ENCODE measurements at regions not wholly inside any gene's neighbourhood (a gene's known extent, or its start where the extent isn't known, plus 50 kb on each side); places are given as distances from the start of the nearest gene placed in this dataset.

GRCh38 chr3:22981861-22982260 lies 221.3 kb upstream of the UBE2E2 start:
- no peaks in the 10 kb centered on the region for H3K4me1 ChIP-seq (ENCODE audit: control insufficient read depth in 1 of 2, insufficient read depth in 2 of 2, low read depth in 1 of 2, low read length in 1 of 2)
- DNase-seq, result no peak
- no peaks in the 10 kb centered on the region for H3K9me3 ChIP-seq
- WGBS (ENCODE audit: low lambda C conversion rate), result 47% methylated on average over 2 of the region's 2 CpGs
- H2AFZ ChIP-seq (ENCODE audit: low read depth), result no peak overlapping the region
- no peaks in the 10 kb centered on the region for H4K20me1 ChIP-seq (ENCODE audit: insufficient read depth)
- no peaks in the 10 kb centered on the region for H3K9me2 ChIP-seq
- no peak overlapping the region for H3K9ac ChIP-seq
- no peaks in the 10 kb centered on the region for H3K36me3 ChIP-seq (replicated peaks in 1 of 2; ENCODE audit: control insufficient read depth in 1 of 2, insufficient read depth in 2 of 2, low read length in 1 of 2)
- H3K4me2 ChIP-seq, result no peak overlapping the region
- ChIA-PET POLR2A (no interaction called here), CTCF (no interaction called here)
- TF ChIP-seq PBX3 (IDR thresholded peaks at IDR 0.05) (no peak), MAX (IDR thresholded peaks at IDR 0.05; ENCODE audit: low read depth) (no peak), RXRA (IDR thresholded peaks at IDR 0.05; ENCODE audit: borderline replicate concordance, low read depth) (no peak), TEAD4 (IDR thresholded peaks at IDR 0.05; ENCODE audit: borderline replicate concordance, insufficient read depth) (no peak), NRF1 (IDR thresholded peaks at IDR 0.05; ENCODE audit: low read depth, low read length) (no peak), FOSL2 (IDR thresholded peaks at IDR 0.05; ENCODE audit: borderline replicate concordance, low read depth) (no peak), JUND (IDR thresholded peaks at IDR 0.05) (no peak), TCF12 (IDR thresholded peaks at IDR 0.05) (no peak), GABPA (IDR thresholded peaks at IDR 0.05; ENCODE audit: low read depth) (no peak), TAF1 (IDR thresholded peaks at IDR 0.05; ENCODE audit: borderline replicate concordance, low read depth, low read length) (no peak)
- no peak overlapping the region for H3K4me3 ChIP-seq (ENCODE audit: low read depth in 2 of 2, low read length in 1 of 2)
- no peaks in the 10 kb centered on the region for H3F3A ChIP-seq (replicated peaks; ENCODE audit: insufficient read depth)
- H3K27ac ChIP-seq (ENCODE audit: low read depth in 2 of 2, low read length in 1 of 2), result no peak overlapping the region
- H3K27me3 ChIP-seq (ENCODE audit: insufficient read depth), result no peaks in the 10 kb centered on the region
- H3K79me2 ChIP-seq (ENCODE audit: insufficient read depth), result no peaks in the 10 kb centered on the region

- Histone ChIP-seq H3K79me2 (ENCODE audit: insufficient read depth) (no peaks in the 10 kb centered on the region), H3K9me3 (no peaks in the 10 kb centered on the region), H3F3A (replicated peaks; ENCODE audit: insufficient read depth) (no peaks in the 10 kb centered on the region), H3K36me3 (replicated peaks in 1 of 2; ENCODE audit: control insufficient read depth in 1 of 2, insufficient read depth in 2 of 2, low read length in 1 of 2) (no peaks in the 10 kb centered on the region), H3K4me2 (no peak overlapping the region), H3K9me2 (no peaks in the 10 kb centered on the region), H2AFZ (ENCODE audit: low read depth) (no peak overlapping the region), H3K4me3 (ENCODE audit: low read depth in 2 of 2, low read length in 1 of 2) (no peak overlapping the region), H3K9ac (no peak overlapping the region), H3K4me1 (ENCODE audit: control insufficient read depth in 1 of 2, insufficient read depth in 2 of 2, low read depth in 1 of 2, low read length in 1 of 2) (no peaks in the 10 kb centered on the region), H3K27me3 (ENCODE audit: insufficient read depth) (no peaks in the 10 kb centered on the region), H3K27ac (ENCODE audit: low read depth in 2 of 2, low read length in 1 of 2) (no peak overlapping the region), H4K20me1 (ENCODE audit: insufficient read depth) (no peaks in the 10 kb centered on the region)
- no peak for DNase-seq
- 54% methylated on average over 7 of the region's 7 CpGs for WGBS (ENCODE audit: low lambda C conversion rate)
- TF ChIP-seq REST (IDR thresholded peaks at IDR 0.05; ENCODE audit: low read depth, low read length), result no peak
- no peak for TF ChIP-seq JUND (IDR thresholded peaks at IDR 0.05)
- no peak for TF ChIP-seq SMC3 (IDR thresholded peaks at IDR 0.05; ENCODE audit: low read depth, low read length)
- CTCF ChIA-PET, result interaction anchor here (1.2 kb wide), 1 partner anchor 44 kb away, joined by 3 read pairs; no protein-coding TSS in a partner anchor
- POLR2A ChIA-PET, result no interaction called here
Measured at GRCh38 chr3:22982981-22983587, 220.0 kb upstream of the UBE2E2 start.

Data from SK-N-SH (cell line).